Hematopoietic multipotent progenitor cell treated with erythropoietin and hydrocortisone succinate and interleukin-3 and kit ligand, for 6 days (in vitro differentiated cells): ENCODE measurements at regions not wholly inside any gene's neighbourhood (a gene's known extent, or its start where the extent isn't known, plus 50 kb on each side); places are given as distances from the start of the nearest gene placed in this dataset.
"Not testable (repeated sequence)": the region's sequence is repeated elsewhere in the genome, so short reads cannot be mapped to it uniquely, and the experiment has no call there.

Experiments used
- DNase-seq: peaks from one replicate; pipeline ENCODE4 v3.0.0-alpha.2; 2015

DNA sequence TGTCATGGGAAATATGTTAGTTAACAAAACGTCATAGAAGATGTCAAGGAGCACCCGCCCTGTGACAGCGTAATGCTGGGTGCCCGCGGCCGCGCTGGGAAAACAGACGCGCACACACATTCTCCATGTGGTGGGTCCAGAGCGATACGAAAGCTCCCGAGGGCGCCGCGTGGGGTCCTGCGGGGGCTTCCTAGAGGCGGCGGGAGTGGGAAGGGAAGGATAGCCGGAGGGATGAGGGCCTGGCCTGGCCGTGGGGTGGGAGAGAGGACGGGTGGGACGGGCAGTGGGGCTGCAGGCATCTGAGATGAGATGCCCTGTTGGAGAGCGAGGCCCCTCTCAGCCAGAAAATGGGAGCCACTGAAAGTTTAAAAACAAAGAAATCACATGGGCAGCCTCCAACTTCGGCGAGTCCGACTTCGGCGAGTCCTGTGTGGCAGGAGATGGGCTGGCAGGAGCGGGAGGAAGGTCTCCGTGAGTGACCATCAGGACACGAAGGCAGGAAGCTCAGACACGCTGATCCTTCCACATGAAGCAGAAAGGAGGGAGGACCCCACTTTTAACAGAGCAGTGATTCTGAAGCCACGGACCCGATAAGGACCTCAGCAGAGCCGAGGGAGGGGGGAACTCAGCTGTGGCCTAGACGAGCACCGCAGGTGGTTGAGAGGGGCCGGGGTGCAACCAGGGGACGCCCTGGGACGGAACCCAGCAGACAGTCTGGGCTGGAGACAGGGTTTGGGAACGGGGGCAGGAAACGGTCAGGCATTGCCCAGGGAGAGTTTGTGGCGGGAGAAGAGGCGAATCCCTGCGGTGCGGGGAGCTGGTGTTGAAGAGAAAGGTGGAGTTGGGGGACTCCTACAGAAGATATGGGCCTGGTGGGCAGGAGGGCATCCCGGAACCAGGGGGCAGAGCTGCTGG, 114.1 kb upstream of the FRMD1 start:
- no peak for DNase-seq

DNA sequence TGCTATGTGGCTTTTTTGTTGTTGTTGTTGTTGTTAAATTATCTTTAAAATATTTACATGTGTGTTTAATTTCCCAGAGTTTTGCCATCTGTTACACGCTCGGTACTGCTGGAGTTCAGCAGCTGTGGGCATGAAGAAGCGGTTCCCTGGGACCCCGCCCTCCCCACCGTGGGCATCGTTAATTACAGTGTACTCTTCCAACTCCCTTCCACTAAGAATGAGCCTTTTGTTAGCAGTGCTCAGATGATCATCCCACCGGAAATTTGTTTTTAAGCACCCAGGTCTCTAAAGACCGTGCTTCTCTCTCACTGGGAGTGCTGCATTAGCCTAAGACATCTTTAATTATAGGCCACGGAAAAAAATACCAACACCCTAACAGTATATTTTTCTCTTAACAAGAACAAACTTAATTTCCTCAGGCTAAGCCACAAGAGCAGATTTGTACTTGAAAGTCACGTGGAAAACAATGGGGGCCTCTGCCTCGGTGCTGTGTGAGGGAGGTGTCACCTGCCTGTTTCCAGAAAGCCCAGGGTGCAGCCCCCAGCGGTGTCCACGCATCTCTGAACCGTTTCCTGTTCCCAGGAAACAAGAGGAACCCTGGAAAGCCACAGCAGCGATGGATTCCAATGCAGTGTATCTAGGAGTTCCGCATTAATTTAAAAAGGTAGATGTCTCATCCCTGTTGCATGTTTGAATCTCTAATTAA, 113.3 kb upstream of the FRMD1 start:
- DNase-seq, result no peak

DNA sequence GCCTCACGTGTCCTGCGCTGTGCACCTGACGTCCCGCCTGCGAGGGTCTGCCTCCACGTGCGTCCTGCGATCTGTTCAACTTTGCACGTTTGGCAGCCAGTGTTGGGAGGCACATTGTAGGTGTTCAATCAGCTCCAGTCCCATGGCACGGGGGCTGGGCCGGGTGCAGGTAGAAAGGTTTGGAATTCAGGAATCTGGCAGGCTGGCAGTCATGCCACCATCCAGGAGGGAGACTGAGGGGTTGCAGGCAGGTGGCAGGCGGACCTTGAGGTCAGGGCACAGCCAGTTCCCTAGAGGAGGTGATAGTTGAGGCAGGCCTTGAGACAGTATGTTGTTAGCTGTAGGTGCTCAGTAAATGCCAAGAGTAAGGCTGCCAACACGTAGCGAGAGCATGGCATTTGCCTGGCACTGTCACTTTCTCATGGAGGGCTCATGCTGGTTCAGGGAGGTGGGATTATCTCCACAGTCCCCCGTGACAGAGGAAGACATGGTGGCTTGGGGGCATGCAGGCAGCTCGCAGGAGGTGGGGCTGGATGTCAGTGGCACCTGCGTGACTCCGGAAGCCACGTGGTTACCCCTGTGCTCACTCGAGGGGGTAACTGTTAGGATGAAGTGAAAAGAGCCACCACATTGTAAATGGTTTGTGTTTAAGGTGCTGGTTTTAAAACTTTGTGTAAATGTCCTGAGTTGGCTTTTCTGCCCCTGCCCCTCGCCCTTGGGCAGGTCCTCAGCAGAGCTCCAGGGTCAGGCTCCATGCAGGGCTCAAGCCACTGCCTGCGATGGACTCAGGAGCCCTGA, 111.8 kb upstream of the FRMD1 start:
- no peak for DNase-seq

DNA sequence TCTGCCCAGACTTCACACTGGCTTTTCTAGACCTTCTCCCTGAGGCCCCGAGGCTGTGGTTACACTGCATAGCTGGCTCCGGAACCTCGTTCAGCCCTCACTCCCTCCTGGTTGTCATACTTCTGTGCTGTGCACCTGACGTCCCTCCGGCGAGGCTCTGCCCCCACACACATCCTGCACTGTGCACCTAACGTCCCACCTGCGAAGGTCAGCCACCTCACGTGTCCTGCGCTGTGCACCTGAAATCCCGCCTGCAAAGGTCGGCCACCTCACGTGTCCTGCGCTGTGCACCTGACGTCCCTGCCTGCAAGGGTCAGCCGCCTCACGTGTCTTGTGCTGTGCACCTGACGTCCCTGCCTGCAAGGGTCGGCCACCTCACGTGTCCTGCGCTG, 111.0 kb upstream of the FRMD1 start:
- DNase-seq, result no peak

DNA sequence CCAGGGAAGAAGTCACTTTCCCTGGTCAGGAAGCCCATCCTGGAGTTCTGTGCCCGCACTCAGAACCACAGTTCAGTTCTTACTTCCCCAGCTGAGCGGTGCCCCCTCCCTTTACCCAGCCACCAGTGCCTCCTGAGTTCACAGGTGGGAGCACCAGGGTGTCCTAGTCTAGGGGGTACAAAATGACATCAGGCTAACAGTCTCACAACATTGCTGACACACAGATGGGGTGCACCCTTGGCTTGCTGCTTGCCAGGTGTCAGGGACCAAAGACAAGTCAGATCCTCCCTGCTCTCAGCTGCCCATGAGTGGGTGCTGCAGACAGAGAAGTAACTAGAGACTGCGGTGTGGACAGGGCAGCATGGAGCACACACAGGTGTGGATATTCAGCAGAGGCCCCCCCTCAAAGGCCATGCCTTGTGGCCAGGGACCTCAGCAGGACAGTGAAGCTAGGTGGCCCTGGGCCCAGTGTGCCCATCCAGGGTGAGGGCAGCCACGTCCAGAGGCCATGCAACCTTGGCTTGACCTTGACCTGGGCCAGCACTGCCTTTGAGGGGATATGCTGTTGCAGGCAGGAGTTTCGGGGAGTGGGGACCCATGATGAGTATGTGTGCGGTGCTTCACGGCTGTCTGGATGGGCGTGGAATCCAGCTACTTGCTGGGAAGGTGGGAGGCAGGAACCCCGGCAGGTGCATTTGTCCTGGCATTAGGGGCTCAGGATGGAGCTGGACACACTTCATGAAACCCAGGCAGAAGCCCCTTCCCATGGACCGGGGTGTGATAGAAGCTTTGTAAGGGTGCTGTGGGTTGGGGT, 110.4 kb upstream of the FRMD1 start:
- no peak for DNase-seq

- no peak for DNase-seq
Observed at GRCh38 chr6:168188369-168189199, 109.6 kb upstream of the FRMD1 start.

GRCh38 chr6:168186438-168186837, 107.4 kb upstream of the FRMD1 start:
- DNase-seq, result no peak

GRCh38 chr6:168186018-168186417, 107.0 kb upstream of the FRMD1 start:
- not testable (repeated sequence) for DNase-seq

DNA sequence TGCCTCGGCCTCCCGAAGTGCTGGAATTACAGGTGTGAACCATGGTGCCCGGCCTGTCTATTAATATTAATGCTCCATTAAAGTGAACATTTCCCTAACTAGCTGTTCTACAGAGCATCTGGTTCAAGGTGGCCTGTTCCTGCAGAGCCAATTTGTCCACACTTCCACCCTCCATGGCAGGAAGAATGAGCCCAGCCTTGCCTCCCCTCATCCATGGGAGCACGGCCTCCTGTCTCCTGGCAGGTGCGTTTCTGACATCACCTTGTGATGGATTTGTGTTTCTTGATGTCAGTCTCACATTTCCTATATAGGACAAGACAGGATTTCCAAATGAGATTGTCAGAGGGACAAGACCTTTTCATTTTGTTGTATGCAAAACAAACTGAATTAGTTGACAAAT, 105.7 kb upstream of the FRMD1 start:
- DNase-seq, result no peak

DNA sequence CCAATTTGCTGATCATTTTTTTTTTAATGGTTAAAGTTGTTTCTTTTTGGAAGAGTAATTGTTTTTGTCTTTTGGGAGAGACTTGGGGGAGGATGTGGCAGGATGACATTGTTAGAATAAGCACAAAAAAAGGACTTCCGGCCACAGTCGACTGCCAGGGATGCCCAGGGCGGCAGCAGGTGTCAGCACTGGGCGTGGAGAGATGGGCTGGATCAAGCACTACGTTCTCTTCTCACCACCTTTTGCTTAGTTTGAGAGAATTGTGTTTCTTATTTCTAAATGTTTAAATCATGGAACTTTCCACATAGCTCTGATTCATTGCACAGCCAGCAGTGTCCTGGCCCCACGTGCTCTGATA, 104.6 kb upstream of the FRMD1 start:
- no peak for DNase-seq

GRCh38 chr6:168182908-168183612, 104.0 kb upstream of the FRMD1 start:
- no peak for DNase-seq

- no peak for DNase-seq
Observed at GRCh38 chr6:168182366-168182765, 103.4 kb upstream of the FRMD1 start.

- no peak for DNase-seq
Observed at GRCh38 chr6:168181876-168182275, 102.9 kb upstream of the FRMD1 start.

DNA sequence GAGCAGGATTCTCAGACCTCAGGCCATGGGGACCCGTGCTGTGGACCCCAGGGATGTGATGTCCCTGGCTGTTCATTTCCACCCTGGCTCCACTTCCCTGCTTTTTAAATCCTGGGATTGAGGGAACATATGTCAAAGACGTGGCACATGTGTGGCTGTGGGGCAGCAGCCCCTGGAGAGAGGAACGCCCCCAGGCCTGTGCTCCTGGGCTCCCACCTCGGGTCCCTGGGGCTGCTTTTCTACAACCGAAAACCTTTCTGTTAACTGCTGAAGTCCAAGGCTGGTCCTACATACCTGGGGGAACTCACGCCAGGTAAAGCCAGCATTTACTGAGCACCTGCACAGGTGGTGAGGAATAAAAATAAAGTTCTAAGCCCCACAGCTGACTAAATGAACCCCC, 102.3 kb upstream of the FRMD1 start:
- no peak for DNase-seq

GRCh38 chr6:168180548-168181011, 101.6 kb upstream of the FRMD1 start:
- DNase-seq, result no peak

DNA sequence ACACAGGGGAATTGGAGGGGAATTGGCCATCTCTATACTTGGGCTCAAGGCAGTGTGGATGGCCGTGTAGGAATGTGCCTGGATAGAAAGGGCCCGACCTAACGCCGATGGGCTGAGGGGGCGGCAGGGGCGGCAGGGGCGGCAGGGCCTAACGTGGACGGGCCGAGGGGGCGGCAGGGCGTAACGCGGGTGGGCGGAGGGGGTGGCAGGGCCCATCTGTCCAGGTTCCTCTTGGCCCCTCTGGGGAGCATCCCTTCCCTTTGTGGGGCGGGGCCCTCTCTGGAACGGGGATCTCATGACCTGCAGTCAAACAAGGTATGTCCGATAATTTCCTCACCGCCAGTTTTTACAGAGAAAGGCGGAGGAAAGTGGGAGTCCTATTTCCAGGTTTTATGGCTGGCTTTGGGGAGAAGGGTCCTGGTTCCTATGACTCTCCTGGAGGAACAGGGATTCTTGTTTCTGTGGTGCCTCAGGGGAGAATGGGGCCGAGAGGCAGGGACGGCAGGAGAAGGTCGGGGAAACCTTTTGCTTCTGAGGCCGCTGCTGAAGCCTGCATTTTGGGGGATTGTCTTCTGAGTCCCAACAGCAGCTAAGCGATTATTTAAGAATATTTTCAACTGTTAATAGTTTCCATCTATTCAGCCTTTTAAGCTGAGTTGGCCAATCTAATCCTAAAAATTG, 100.8 kb upstream of the FRMD1 start:
- no peak for DNase-seq

DNA sequence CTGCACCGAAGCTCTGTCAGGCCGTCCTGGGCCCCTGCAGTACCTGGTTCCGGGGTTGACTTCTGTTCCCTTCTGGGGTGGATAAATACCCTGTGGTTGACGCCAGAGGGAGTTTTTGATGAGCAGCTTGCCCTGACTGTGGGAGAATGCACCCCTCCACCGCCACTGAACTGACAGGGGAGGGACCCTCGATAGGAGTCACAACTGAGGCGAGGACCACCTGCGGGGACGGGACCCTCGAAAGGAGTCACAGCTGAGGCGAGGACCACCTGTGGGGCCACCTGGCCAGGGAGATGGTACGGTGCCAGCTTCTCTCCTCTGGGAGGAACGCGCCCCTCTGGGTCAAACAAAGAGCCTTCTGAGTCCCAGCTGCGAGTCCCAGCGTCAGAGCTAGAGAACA, 100.1 kb upstream of the FRMD1 start:
- DNase-seq, result no peak

GRCh38 chr6:168177103-168177891, 98.3 kb upstream of the FRMD1 start:
- DNase-seq, result no peak

GRCh38 chr6:168171673-168172353, 92.8 kb upstream of the FRMD1 start:
- DNase-seq, result no peak
